ENCODE measurements at regions not wholly inside any gene's neighbourhood (a gene's known extent, or its start where the extent isn't known, plus 50 kb on each side); places are given as distances from the start of the nearest gene placed in this dataset.

GRCh38 chr6:41425511-41425910, 90.1 kb downstream of the NCR2 start:
- Histone ChIP-seq H3K27me3 (replicated peaks; ENCODE audit: insufficient read depth) (no peaks in the 10 kb centered on the region), H3K27ac (no peak overlapping the region), H3K4me1 (ENCODE audit: control insufficient read depth in 1 of 2, low read depth in 2 of 2) (peaks cover 12 to 33% of the 10 kb centered on the region in 2 donors), H3K36me3 (no peaks in the 10 kb centered on the region), H3K4me3 (no peak overlapping the region), H3K9me3 (no peaks in the 10 kb centered on the region)
- no peak for TF ChIP-seq CTCF (IDR thresholded peaks at IDR 0.05)
- ATAC-seq (ENCODE audit: insufficient number of reproducible peaks, low FRiP score, low read depth) (no peak), DNase-seq (ENCODE audit: low spot score) (no peak)

- Histone ChIP-seq H3K4me3 (no peak overlapping the region), H3K36me3 (no peaks in the 10 kb centered on the region), H3K9me3 (no peaks in the 10 kb centered on the region), H3K27me3 (replicated peaks; ENCODE audit: insufficient read depth) (no peaks in the 10 kb centered on the region), H3K27ac (peak overlapping the region in 1 of 2 donors; percentile 22), H3K4me1 (ENCODE audit: control insufficient read depth in 1 of 2, low read depth in 2 of 2) (peaks cover 12 to 37% of the 10 kb centered on the region in 2 donors)
- DNase-seq (ENCODE audit: low spot score) (no peak), ATAC-seq (ENCODE audit: insufficient number of reproducible peaks, low FRiP score, low read depth) (no peak)
- no peak for TF ChIP-seq CTCF (IDR thresholded peaks at IDR 0.05)
Measured at GRCh38 chr6:41426438-41426851, 91.0 kb downstream of the NCR2 start.

GRCh38 chr6:41426888-41427641, 91.7 kb downstream of the NCR2 start:
- Histone ChIP-seq H3K9me3 (no peaks in the 10 kb centered on the region), H3K27ac (peak overlapping the region; percentile 73 to 83), H3K27me3 (replicated peaks; ENCODE audit: insufficient read depth) (no peaks in the 10 kb centered on the region), H3K36me3 (no peaks in the 10 kb centered on the region), H3K4me3 (peak overlapping the region; percentile 84), H3K4me1 (ENCODE audit: control insufficient read depth in 1 of 2, low read depth in 2 of 2) (peaks cover 12 to 37% of the 10 kb centered on the region in 2 donors)
- no peak for TF ChIP-seq CTCF (IDR thresholded peaks at IDR 0.05)
- DNase-seq (ENCODE audit: low spot score) (no peak), ATAC-seq (ENCODE audit: insufficient number of reproducible peaks, low FRiP score, low read depth) (no peak)

- H3K36me3 ChIP-seq = no peaks in the 10 kb centered on the region
- no peaks in the 10 kb centered on the region for H3K9me3 ChIP-seq
- peak overlapping the region; percentile 84 for H3K4me3 ChIP-seq
- peak overlapping the region; percentile 73 to 83 for H3K27ac ChIP-seq
- ATAC-seq (ENCODE audit: insufficient number of reproducible peaks, low FRiP score, low read depth) = peak; percentile 59
- DNase-seq (ENCODE audit: low spot score) = no peak
- TF ChIP-seq CTCF (IDR thresholded peaks at IDR 0.05) = no peak
- peaks cover 12 to 37% of the 10 kb centered on the region in 2 donors for H3K4me1 ChIP-seq (ENCODE audit: control insufficient read depth in 1 of 2, low read depth in 2 of 2)
- no peaks in the 10 kb centered on the region for H3K27me3 ChIP-seq (replicated peaks; ENCODE audit: insufficient read depth)
Measured at GRCh38 chr6:41427642-41428335, 92.4 kb downstream of the NCR2 start.

- Histone ChIP-seq H3K9me3 (no peaks in the 10 kb centered on the region), H3K36me3 (no peaks in the 10 kb centered on the region), H3K4me3 (peak overlapping the region; percentile 84), H3K27me3 (replicated peaks; ENCODE audit: insufficient read depth) (no peaks in the 10 kb centered on the region), H3K27ac (peak overlapping the region; percentile 73 to 83), H3K4me1 (ENCODE audit: control insufficient read depth in 1 of 2, low read depth in 2 of 2) (peaks cover 12 to 37% of the 10 kb centered on the region in 2 donors)
- ATAC-seq (ENCODE audit: insufficient number of reproducible peaks, low FRiP score, low read depth) (no peak), DNase-seq (ENCODE audit: low spot score) (no peak)
- TF ChIP-seq CTCF (IDR thresholded peaks at IDR 0.05) = no peak
Measured at GRCh38 chr6:41428336-41428995, 93.1 kb downstream of the NCR2 start.
